ENCODE measurements at regions not wholly inside any gene's neighbourhood (a gene's known extent, or its start where the extent isn't known, plus 50 kb on each side); places are given as distances from the start of the nearest gene placed in this dataset.

DNA sequence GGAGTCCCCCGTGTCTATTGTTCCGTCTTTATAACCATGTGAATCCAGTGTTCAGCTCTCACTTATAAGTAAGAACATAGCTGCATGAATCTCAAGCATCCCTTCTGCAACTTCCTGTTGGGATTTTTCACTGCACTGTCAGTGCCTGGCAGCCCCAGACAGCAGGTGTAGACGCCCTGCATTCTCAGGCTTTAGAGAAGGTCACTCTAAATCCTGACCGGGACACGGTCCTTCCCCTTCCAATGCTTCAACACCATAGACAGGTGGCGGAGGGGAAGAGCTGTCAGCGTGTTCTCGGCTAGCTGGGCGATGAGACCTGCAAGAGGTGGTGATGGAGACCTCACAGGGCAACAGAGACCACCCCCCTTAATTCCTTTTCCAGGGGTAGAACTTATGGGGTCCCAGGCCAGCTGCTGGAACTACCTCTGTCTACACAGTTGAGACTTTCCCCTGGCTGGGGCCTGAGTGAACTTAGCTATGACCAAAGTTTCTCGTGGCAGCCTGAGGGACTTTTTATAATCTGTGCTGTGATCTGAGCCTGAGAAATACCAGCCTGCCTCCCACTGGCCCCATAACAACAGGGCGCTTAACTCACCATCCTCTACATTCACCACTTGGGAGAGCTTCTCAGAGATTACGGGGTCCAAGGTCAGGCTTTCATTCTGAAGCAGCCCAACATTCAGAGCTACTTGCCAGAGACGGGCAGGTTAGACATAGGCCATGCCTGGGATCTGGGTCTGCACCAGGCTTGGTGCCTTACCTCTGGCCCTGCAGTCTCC is 143.2 kb upstream of the TNRC6C start:
- H3K4me1 ChIP-seq (ENCODE audit: control insufficient read depth, insufficient read depth, low read length, poor library complexity, severe bottlenecking): no peaks in the 10 kb centered on the region
- H3K27me3 ChIP-seq (replicated peaks; ENCODE audit: control insufficient read depth, insufficient read depth, low read length, poor library complexity, severe bottlenecking): no peaks in the 10 kb centered on the region
- no peak overlapping the region for H3K4me3 ChIP-seq (ENCODE audit: insufficient read depth, low read depth, low read length, poor library complexity, severe bottlenecking)
- no peak for DNase-seq
- H3K9me3 ChIP-seq (ENCODE audit: control insufficient read depth, low read length): no peaks in the 10 kb centered on the region
- H3K27ac ChIP-seq (ENCODE audit: insufficient read depth, low read length, poor library complexity, severe bottlenecking): no peak overlapping the region
- H3K36me3 ChIP-seq (ENCODE audit: control insufficient read depth, insufficient read depth, low read length): no peaks in the 10 kb centered on the region

DNA sequence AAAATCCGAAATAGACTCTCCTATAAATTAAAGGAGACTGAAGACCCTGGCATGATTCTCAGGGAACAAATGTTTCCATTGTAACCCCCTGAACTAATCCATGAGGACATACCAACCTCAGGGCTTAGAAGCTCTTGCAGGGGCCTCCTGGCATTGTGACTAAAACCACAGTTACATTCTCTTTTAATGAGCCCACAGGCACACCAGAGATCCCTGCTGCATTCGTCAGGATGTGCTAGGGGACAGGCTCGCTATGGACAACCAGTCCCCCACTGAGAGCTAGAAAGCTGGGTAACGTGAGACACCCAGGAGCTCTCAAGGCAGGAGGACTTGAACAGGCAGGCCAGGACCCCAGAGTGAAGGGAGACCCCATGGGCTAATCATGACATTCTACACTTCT is 140.6 kb upstream of the TNRC6C start:
- H3K36me3 ChIP-seq (ENCODE audit: control insufficient read depth, insufficient read depth, low read length): no peaks in the 10 kb centered on the region
- H3K4me1 ChIP-seq (ENCODE audit: control insufficient read depth, insufficient read depth, low read length, poor library complexity, severe bottlenecking): no peaks in the 10 kb centered on the region
- H3K27ac ChIP-seq (ENCODE audit: insufficient read depth, low read length, poor library complexity, severe bottlenecking): no peak overlapping the region

DNA sequence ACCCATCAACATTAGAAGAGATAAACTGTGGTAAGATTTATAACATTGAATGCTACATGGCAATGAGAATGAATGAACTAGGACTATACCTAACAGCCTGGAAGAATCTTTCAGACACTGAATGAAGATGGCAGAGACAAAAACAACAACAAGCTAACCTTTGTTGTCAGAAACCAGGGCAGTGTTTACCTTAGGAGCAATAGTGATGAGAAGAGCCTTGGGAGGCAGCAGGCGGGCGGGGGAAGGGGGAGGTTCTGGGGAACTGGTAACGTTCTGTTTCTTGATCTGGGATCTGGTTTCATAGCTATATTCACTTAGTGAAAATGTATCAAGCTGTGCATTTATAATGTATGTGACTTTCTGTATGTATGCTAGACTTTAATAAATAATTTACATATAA is 139.0 kb upstream of the TNRC6C start:
- H3K27ac ChIP-seq (ENCODE audit: insufficient read depth, low read length, poor library complexity, severe bottlenecking): no peak overlapping the region
- H3K36me3 ChIP-seq (ENCODE audit: control insufficient read depth, insufficient read depth, low read length): no peaks in the 10 kb centered on the region
- DNase-seq: no peak
- H3K27me3 ChIP-seq (replicated peaks; ENCODE audit: control insufficient read depth, insufficient read depth, low read length, poor library complexity, severe bottlenecking): no peaks in the 10 kb centered on the region
- H3K4me1 ChIP-seq (ENCODE audit: control insufficient read depth, insufficient read depth, low read length, poor library complexity, severe bottlenecking): no peaks in the 10 kb centered on the region
- H3K4me3 ChIP-seq (ENCODE audit: insufficient read depth, low read depth, low read length, poor library complexity, severe bottlenecking): no peak overlapping the region
- H3K9me3 ChIP-seq (ENCODE audit: control insufficient read depth, low read length): no peaks in the 10 kb centered on the region

More for the DNA sequence above, 140.6 kb upstream of the TNRC6C start:
- DNase-seq: no peak
- no peaks in the 10 kb centered on the region for H3K27me3 ChIP-seq (replicated peaks; ENCODE audit: control insufficient read depth, insufficient read depth, low read length, poor library complexity, severe bottlenecking)
- H3K9me3 ChIP-seq (ENCODE audit: control insufficient read depth, low read length): no peaks in the 10 kb centered on the region
- H3K4me3 ChIP-seq (ENCODE audit: insufficient read depth, low read depth, low read length, poor library complexity, severe bottlenecking): no peak overlapping the region

DNA sequence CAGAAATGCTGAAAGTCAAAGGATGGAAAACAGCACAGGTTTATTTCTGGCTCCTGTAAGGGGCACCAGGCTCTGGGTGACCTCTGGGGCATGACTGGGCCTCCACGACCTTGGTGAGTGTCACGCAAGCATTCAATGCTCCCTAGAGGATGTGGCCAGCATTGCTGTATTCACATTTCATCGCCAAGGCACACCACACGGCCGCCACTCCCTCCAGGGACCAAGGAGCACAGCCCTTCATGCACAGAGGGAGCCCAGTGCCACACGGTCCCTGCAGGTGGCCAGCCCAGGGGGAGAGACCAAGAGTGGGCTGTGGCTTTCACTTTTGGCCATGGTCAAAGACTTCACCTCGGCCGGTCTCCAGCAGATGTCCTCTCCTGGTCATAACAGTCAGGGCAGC is 137.4 kb upstream of the TNRC6C start:
- H3K27me3 ChIP-seq (replicated peaks; ENCODE audit: control insufficient read depth, insufficient read depth, low read length, poor library complexity, severe bottlenecking): no peaks in the 10 kb centered on the region
- no peaks in the 10 kb centered on the region for H3K9me3 ChIP-seq (ENCODE audit: control insufficient read depth, low read length)
- H3K4me3 ChIP-seq (ENCODE audit: insufficient read depth, low read depth, low read length, poor library complexity, severe bottlenecking): no peak overlapping the region
- no peak for DNase-seq
- no peaks in the 10 kb centered on the region for H3K36me3 ChIP-seq (ENCODE audit: control insufficient read depth, insufficient read depth, low read length)
- no peaks in the 10 kb centered on the region for H3K4me1 ChIP-seq (ENCODE audit: control insufficient read depth, insufficient read depth, low read length, poor library complexity, severe bottlenecking)
- no peak overlapping the region for H3K27ac ChIP-seq (ENCODE audit: insufficient read depth, low read length, poor library complexity, severe bottlenecking)

DNA sequence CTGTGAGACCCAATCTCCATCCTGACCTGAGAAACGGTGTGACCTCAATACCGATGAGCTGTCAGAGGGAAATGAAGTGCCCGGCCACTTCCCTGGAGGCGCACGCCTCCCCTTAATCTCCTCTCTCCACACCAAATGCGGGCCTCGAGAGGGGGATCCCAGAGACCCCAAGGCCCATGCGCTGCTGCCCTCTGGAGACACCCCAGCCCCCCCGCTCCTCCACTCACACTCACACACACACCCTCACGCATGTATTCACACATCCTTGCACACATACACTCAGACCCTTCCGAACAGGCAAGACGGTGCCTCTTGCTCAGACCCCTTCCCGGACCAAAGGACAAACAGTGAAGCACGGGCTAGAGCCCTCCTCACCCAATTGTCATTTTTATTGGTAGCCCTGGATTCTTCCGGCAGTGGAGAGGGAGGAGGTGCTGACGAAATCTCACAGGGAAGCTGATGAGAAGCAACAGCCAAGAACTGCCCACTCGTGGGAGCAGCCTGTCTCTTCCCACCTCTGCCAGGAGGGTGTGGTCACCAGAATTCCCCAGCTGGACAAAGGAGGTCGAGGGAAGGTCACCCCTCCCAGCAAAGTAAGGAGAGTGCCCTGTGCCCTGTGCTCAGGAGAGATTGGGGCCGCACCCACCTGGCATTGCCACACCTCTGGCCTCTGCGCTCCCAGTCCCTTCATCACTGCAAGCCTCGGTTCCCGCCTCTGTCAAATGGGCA is 136.0 kb upstream of the TNRC6C start:
- H3K9me3 ChIP-seq (ENCODE audit: control insufficient read depth, low read length): no peaks in the 10 kb centered on the region
- DNase-seq: no peak
- no peaks in the 10 kb centered on the region for H3K4me1 ChIP-seq (ENCODE audit: control insufficient read depth, insufficient read depth, low read length, poor library complexity, severe bottlenecking)
- H3K36me3 ChIP-seq (ENCODE audit: control insufficient read depth, insufficient read depth, low read length): no peaks in the 10 kb centered on the region
- no peaks in the 10 kb centered on the region for H3K27me3 ChIP-seq (replicated peaks; ENCODE audit: control insufficient read depth, insufficient read depth, low read length, poor library complexity, severe bottlenecking)
- no peak overlapping the region for H3K4me3 ChIP-seq (ENCODE audit: insufficient read depth, low read depth, low read length, poor library complexity, severe bottlenecking)
- no peak overlapping the region for H3K27ac ChIP-seq (ENCODE audit: insufficient read depth, low read length, poor library complexity, severe bottlenecking)

DNA sequence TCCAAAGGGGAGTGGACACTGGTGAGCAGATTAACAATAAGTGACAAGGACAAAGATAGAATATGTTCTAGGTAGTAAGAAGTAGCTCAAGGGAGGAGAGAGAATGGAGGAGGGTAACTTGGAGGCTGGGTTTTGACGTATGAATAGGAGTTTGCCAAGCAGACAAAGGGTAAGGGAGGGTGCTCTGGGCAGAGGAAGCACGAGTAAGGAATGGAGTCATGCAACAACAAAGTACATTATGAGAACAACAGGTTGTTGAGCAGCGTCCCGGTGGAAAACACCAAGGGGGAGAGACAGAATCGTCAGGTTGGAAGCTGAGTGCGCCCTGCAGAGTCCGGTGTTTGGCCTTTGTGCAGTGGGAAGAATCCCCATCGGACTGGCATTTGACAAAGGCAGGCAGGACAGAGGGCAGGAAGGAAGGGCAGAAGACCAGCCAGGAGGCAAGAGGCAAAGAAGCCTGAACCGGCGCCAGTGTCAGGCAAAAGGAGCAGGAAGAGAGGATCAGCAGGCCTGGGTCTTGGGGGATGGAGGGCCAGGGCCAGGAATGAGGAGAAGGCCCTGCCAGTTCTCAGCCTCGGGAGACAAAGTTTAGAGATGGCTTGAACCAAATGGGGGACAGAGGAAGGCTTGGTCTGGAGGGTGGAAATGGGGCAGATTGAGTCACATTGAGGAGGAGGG is 134.3 kb upstream of the TNRC6C start:
- Histone ChIP-seq H3K27me3 (replicated peaks; ENCODE audit: control insufficient read depth, insufficient read depth, low read length, poor library complexity, severe bottlenecking) (no peaks in the 10 kb centered on the region), H3K9me3 (ENCODE audit: control insufficient read depth, low read length) (no peaks in the 10 kb centered on the region), H3K36me3 (ENCODE audit: control insufficient read depth, insufficient read depth, low read length) (no peaks in the 10 kb centered on the region), H3K27ac (ENCODE audit: insufficient read depth, low read length, poor library complexity, severe bottlenecking) (no peak overlapping the region), H3K4me1 (ENCODE audit: control insufficient read depth, insufficient read depth, low read length, poor library complexity, severe bottlenecking) (no peaks in the 10 kb centered on the region), H3K4me3 (ENCODE audit: insufficient read depth, low read depth, low read length, poor library complexity, severe bottlenecking) (no peak overlapping the region)
- no peak for DNase-seq

DNA sequence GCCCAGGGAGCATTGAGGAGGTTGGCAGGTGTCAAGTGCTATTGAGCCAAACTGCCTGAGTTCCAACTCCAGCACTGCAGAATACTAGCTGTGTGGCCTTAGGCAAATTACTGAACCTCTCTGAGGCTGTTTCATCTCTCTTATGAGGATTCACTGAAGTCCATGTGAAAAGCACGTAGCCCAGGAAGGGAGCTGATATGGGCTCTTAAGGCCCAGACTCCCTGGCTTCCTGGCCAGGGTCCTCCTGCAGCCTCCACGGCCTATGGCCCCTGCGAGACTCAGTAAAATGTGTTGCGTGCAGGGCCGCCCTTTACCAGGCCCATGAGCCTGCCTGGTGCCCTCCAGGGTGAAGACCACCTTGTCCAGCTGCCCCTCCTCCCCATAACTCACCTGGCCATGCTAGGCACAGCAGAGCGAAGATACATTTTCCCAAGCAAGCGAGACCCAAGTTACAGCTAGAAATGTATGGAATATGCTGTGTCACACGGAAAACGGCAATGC is 133.7 kb upstream of the TNRC6C start:
- DNase-seq: no peak
- H3K36me3 ChIP-seq (ENCODE audit: control insufficient read depth, insufficient read depth, low read length): no peaks in the 10 kb centered on the region
- H3K4me3 ChIP-seq (ENCODE audit: insufficient read depth, low read depth, low read length, poor library complexity, severe bottlenecking): no peak overlapping the region
- H3K4me1 ChIP-seq (ENCODE audit: control insufficient read depth, insufficient read depth, low read length, poor library complexity, severe bottlenecking): peaks cover 3% of the 10 kb centered on the region
- H3K9me3 ChIP-seq (ENCODE audit: control insufficient read depth, low read length): no peaks in the 10 kb centered on the region
- H3K27ac ChIP-seq (ENCODE audit: insufficient read depth, low read length, poor library complexity, severe bottlenecking): no peak overlapping the region
- no peaks in the 10 kb centered on the region for H3K27me3 ChIP-seq (replicated peaks; ENCODE audit: control insufficient read depth, insufficient read depth, low read length, poor library complexity, severe bottlenecking)

DNA sequence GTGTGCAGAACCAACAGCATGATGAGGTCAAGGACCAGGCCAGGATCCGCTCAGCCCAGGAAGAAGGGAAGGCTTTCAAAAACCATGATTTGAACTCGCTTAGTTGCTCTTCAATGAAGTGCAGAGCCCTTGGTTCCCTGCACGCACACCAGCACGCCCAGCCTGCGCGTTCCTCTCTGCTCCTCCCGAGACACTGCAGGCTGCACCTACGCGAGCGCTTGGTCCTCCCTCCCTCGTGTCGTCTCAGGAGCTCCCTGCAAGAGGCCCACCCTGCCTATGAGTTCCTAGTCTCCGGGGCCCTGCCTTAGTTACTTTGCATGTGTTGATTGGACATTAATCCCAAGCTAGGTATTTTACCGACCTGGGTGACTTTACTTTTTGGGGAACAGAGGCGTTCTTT is 132.9 kb upstream of the TNRC6C start:
- H3K27me3 ChIP-seq (replicated peaks; ENCODE audit: control insufficient read depth, insufficient read depth, low read length, poor library complexity, severe bottlenecking): no peaks in the 10 kb centered on the region
- no peak overlapping the region for H3K27ac ChIP-seq (ENCODE audit: insufficient read depth, low read length, poor library complexity, severe bottlenecking)
- DNase-seq: no peak
- H3K36me3 ChIP-seq (ENCODE audit: control insufficient read depth, insufficient read depth, low read length): no peaks in the 10 kb centered on the region
- peaks cover 11% of the 10 kb centered on the region for H3K4me1 ChIP-seq (ENCODE audit: control insufficient read depth, insufficient read depth, low read length, poor library complexity, severe bottlenecking)
- no peaks in the 10 kb centered on the region for H3K9me3 ChIP-seq (ENCODE audit: control insufficient read depth, low read length)
- H3K4me3 ChIP-seq (ENCODE audit: insufficient read depth, low read depth, low read length, poor library complexity, severe bottlenecking): no peak overlapping the region

DNA sequence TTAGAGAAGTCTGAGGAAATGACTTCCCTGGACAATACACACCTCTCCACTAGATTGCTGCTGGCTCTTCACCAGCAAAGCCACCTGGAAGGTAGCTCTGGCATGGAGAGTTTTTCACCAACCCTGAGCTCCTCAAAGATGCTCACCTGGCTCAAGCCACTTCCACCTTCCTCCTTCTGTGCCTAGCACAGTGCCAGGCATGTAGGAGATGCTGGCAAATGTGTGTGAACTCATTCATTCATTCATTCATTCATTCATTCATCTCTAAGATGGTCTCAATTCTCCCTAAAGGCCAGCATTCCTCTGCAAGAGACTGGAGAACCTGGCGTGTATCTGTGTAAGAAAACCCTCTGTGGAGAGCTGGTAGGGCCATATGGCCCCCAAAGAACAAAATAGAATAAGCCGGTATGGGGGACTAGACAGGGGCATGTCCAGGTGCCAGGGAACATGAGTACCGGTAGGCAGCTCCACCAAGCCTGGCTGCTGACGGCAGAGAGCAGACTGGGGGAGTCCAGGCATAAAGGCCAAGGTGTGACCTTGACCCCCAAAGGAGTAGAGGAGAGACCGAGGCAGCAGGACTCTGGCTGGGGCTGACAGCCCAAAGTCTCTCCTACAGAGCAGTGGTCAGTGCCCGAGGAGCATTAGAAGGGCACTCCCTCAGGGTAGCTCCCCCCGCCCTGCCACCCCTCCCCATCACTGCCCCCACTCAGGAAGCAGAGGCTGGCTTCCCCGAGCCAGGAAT is 132.2 kb upstream of the TNRC6C start:
- DNase-seq: no peak
- no peaks in the 10 kb centered on the region for H3K27me3 ChIP-seq (replicated peaks; ENCODE audit: control insufficient read depth, insufficient read depth, low read length, poor library complexity, severe bottlenecking)
- H3K36me3 ChIP-seq (ENCODE audit: control insufficient read depth, insufficient read depth, low read length): no peaks in the 10 kb centered on the region
- H3K9me3 ChIP-seq (ENCODE audit: control insufficient read depth, low read length): no peaks in the 10 kb centered on the region
- peaks cover 15% of the 10 kb centered on the region for H3K4me1 ChIP-seq (ENCODE audit: control insufficient read depth, insufficient read depth, low read length, poor library complexity, severe bottlenecking)
- no peak overlapping the region for H3K27ac ChIP-seq (ENCODE audit: insufficient read depth, low read length, poor library complexity, severe bottlenecking)
- no peak overlapping the region for H3K4me3 ChIP-seq (ENCODE audit: insufficient read depth, low read depth, low read length, poor library complexity, severe bottlenecking)

Data from effector memory CD4-positive, alpha-beta T cell (primary cell).